ENCODE measurements at regions not wholly inside any gene's neighbourhood (a gene's known extent, or its start where the extent isn't known, plus 50 kb on each side); places are given as distances from the start of the nearest gene placed in this dataset.
A peak's percentile ranks its signal among the peaks of the same experiment; 100 is the strongest.

GRCh38 chr2:219912491-219912921 is 285.1 kb downstream of the SLC4A3 start:
- TF ChIP-seq PBX3 (CRISPR knock-in tag; IDR thresholded peaks at IDR 0.05) (no peak), ZNF138 (tag by site-specific recombination; IDR thresholded peaks at IDR 0.05; ENCODE audit: borderline replicate concordance) (no peak), REST (tag by site-specific recombination; IDR thresholded peaks at IDR 0.05) (no peak), CTCF (tag by site-specific recombination; IDR thresholded peaks at IDR 0.05) (0 out of 2 replicates have a peak, but pooled peaks have one; percentile 45), ZNF24 (tag by site-specific recombination; IDR thresholded peaks at IDR 0.05) (no peak), KLF1 (tag by site-specific recombination; IDR thresholded peaks at IDR 0.05) (no peak), PATZ1 (tag by site-specific recombination; IDR thresholded peaks at IDR 0.05) (no peak), ZNF629 (tag by site-specific recombination; IDR thresholded peaks at IDR 0.05) (no peak), ZNF274 (IDR thresholded peaks at IDR 0.05; ENCODE audit: low read length) (no peak), ZNF274 (tag by site-specific recombination; IDR thresholded peaks at IDR 0.05; ENCODE audit: borderline replicate concordance) (no peak), ELK4 (IDR thresholded peaks at IDR 0.05; ENCODE audit: borderline replicate concordance, low read depth, low read length) (no peak), HOXA7 (CRISPR knock-in tag; IDR thresholded peaks at IDR 0.05; ENCODE audit: borderline replicate concordance) (no peak), ZNF791 (tag by site-specific recombination; IDR thresholded peaks at IDR 0.05) (no peak), ZNF280C (tag by site-specific recombination; IDR thresholded peaks at IDR 0.05) (no peak), ZNF433 (tag by site-specific recombination; IDR thresholded peaks at IDR 0.05; ENCODE audit: low read depth) (no peak)
